HG02870 (cell line): ENCODE measurements at regions not wholly inside any gene's neighbourhood (a gene's known extent, or its start where the extent isn't known, plus 50 kb on each side); places are given as distances from the start of the nearest gene placed in this dataset.

Experiments
- ATAC-seq: cut with Tn5 transposase; IDR thresholded peaks from one replicate; pipeline ENCODE4 v1.9.1; 2021; ENCODE audit warnings: mild to moderate bottlenecking, moderate library complexity; ENCODE audit not compliant: unreplicated experiment

DNA sequence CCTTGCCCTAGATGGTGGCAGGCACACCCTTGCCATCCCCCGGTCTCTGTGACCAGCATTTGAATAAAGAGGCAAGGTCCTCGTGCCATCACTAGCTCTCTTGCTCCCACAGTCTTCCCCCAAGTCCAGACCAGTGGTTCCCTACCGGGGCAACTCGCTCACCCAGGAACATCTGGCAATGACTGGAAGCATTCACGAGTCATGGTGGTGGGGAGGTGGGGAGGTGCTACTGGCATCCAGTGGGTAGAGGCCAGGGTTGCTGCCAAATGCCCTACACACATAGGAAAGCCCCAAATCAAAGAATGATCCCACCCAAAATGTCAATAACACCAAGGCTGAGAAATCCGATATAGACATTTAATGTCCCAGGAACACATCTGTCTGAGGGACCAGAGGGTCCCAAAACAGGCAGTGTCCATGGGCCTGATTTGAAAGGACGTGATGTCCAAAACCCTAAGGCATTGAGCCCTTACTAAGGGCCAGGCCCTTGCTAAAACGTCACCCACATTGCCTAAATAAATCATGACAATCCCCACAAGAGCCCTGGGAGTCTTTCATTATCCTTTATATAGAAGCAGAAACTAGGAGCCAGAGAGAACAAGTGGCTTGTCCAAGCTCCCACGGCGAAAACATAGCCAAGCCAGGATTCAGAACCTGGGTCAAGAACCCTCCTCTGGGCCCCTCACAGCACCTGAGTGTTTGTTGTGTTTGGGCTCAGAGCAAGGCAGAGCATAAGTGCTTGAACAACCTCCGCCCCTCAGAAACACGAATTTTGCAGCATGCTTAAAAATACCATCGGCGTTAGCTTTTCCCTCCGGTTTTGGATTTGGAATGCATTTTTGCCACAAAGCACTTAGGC lies 119.3 kb upstream of the WWC1 start:
- ATAC-seq = no peak

DNA sequence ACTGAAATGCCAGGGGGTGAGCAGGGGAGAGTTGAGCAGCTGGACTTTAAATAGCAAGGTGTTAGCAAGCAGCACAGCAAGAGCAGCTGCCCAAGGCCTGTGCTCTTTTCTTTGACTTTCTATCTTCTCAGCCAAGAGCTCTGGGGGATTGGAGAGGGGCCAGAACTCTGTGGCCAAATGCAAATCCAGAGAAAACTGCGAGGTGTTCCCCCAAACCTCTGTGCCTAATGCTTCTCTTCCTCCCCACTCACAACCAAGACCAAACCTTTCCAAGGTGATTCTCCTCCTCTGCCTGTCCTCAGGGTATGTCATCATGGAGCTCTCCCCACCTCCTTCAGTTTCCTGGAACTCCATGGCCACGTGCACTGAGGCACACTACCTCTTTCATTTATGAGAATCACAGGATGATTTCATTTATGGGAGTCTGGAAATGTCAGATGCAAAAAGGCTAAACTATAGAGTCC lies 118.7 kb upstream of the WWC1 start:
- no peak for ATAC-seq

DNA sequence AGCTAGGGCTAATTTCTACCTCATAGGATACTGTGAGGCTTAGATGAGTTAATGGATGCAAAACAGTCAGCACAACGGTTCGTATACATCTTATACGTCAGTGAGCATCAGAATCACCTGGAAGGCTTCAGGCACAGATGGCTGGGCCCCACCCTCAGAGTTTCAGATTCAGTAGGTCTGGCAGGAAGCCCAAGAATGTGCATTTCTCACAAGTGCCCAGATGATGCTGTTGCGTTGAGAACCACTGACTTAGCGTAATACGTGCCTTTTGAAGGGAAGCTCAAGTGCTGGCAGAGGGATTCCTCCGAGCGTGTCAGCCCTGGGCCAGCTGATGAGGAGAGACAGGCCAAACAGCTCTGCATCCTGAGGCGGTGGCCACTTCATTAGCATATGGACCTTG lies 117.1 kb upstream of the WWC1 start:
- peak; percentile 90 for ATAC-seq

DNA sequence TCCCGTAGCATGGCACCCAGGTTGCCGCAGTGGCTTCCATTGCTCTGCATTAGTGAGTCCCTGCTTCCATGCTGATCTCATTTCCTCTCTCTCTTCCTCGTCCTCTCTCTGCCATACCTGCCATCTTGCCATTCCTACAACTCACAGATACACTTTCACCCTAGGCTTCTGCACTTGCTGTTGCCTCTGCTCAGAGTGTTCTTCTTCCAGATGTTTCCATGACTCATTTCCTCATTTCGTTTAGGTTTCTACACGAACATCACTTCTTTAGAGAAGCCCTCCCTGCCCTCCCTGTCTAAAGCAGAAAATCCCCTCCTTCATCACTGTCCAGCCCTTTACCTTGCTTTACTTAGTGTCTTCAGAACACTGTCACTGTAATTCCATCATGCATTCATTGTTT lies 115.2 kb upstream of the WWC1 start:
- ATAC-seq = no peak

DNA sequence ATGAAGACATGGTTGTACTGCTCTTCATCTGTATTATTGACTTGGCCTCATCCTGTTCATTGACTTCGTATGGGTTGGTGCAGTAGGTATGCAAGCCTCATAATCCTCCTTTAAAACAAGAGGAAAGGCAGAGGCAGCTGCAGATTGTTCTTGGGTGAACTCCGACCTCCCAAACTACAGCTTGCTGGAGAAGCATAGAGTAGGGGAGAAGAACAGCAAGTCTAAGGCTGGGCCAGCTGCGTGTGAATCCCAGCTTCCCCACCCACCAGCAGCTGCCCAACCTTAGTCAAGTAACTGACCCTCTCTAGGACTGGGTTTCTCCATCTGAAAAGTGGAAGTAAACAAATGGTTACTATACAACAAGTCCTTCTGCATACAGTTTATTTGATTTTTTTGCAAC lies 114.5 kb upstream of the WWC1 start:
- ATAC-seq = no peak

DNA sequence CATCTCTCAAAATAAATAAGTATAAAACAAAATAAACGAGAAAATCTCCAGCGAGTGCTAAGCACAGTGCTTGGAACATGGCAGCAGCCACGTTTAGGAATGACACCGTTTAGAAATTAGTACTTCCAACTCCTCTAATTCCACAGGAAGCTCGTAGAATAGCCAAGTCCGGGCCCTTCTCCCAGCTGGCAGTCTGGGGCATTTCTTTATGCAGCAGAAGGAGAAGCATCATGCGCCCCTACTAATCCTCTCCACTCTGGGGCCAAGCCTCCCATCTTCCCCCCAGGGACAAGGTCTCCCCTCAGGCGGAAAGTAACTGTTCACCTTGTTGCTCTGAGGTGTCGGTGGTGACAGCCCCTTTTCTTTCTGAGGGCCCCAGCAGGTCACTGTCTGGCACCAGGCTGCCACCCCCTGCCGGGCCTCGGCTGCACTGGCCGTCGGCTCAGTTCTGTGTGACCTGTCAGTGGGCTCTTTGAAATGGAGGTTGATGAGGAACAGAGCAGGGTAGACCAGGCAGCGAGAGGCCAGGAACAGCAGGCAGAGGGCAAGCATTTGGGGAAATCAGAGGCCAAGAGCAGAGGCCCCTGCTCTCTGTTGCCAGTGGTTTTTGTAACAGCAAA lies 113.5 kb upstream of the WWC1 start:
- ATAC-seq = no peak

DNA sequence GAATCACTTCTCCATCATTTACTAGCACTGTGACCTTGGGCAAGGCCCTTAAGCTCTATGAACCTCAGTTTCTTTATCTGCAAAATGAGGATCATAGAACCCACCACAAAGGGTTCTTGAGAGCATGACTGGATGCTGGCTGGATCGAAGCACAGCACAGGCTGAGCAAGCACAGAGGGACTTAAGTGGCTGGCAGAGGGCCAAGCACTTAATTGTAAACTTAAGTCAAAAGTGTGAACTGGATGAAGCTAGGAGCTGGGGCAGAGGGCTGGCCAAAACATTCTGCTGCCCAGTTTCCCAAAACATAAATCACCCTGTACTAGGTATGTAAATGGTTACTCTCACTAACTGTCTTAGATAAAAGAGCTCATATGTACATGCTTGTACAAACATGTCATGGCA lies 112.3 kb upstream of the WWC1 start:
- no peak for ATAC-seq

DNA sequence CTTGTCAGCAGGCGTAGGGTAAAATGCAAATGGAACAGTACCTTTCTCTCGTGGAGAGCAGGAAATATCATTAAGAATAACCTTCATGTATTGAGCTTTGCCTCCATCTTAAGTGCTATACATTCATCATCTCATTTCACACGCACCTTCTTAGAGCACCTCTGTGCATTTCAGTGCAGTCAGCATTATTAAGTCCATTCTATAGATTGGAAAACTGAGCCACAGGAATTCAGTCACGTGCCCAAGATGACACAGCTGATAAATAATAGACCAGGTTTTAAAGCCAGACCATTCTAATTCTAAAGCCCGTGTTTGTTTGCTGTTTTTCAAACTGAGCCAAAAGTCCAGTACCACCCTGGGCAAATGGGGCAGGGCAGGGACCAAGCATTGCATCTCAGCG lies 109.2 kb upstream of the WWC1 start:
- no peak for ATAC-seq

DNA sequence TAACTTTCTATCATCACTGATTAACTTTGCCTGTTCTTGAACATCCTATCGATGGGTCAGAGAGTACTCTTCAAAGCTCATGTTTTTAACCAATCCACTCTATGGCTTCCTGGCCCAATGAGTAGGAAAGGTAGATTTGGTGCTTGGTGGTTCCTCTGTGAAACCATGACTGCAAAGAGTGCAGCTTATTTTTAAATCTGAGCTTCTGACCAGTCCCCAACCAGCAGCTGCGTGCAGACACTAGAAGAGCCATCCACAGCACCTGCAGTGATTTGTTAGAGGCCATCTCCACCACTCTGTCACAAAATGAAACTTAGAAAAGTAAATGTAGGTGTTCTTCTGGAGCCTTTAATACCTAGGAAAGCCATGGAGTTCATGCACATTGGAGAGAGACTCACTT lies 107.3 kb upstream of the WWC1 start:
- peak; percentile 96 for ATAC-seq

DNA sequence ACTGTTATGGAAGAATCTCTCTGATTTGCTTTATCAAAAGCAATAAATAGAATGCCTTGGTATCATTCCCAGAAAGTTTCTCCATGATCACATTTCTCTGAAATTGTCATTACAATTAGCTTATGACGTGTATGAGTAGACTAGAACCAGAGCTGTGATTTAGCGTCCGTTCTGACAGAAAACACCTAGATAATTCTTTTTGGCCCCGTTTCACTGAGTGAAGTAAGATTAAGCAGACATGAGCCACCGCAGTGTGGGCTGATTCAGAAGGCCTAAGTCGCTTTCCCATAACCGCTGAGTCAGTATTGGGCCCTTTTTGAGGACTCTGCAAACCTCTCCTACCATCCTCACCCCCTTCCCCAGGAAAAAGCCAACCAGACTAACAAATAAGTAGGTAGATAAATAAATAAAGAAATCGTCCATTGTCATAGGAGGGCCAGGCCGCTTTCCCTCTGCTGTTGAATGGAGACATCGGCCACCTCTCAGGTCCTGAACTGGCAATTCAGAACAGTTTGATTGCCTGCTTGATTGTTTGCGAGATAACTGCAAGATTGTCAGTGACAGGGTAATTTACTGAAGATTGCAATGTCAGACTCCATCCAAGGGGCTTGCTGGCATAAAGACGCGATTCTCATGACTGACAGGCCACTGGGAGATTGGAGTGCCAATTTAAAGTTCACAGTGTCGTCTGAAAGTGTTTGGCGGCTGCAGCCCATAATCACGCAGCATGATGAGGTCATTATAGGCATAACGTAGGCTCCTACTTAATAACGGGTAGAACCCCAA lies 105.0 kb upstream of the WWC1 start:
- ATAC-seq = no peak

DNA sequence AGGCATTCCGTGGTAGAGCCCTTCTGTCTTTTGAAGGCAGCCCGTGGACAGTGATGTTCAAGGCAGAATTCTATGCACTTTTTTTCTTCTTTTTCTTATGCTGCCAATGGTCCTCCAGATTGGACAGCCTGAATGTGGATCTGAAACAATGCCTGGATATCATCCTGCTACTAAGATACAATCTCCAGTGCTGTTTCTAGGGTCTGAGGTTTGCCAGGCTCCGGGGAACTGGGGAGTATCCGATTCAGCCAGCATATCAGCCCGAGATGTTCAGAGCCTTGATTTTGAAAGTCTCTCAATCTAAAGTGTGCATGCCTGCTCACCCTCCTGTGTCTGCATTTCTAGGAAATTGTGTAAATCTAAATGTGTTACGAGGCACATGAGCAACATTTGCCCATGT lies 103.8 kb upstream of the WWC1 start:
- no peak for ATAC-seq

DNA sequence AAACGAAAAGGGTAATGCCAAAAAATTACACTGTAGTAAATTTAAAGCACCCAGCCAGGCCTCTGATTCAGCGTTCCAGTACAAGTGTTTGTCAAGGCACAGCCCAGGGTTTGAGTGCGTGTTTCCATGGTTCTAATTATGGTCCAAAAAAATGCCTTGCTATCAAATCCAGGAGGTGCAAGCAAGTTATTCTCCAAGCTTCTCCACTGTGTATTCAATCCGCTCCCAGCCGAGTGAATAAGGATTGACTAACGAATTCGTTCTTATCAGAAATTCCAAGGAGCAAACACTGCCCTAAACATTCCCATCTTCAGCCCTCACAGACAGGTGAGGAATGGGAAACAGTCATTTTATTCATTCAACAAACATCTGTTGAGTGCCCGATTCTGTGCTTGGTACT lies 103.3 kb upstream of the WWC1 start:
- no peak for ATAC-seq

DNA sequence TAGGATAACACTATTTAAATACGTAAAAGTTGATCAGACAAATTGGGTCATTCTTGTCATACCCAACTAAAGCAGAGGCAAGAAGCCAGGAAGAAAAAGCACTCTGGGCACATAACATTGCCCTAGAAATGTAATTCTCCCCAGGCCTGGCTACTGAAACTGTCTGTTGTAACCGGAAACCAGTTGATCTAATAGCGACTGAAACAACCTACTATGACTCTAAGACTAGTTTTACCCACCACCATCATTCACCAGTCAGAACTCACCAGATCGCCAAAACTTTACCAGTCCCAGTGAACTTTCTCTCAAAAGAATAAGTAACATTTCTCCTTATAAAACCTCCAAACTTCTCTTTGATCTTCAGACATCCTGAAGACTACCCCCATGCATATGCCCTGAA lies 99.3 kb upstream of the WWC1 start:
- no peak for ATAC-seq

DNA sequence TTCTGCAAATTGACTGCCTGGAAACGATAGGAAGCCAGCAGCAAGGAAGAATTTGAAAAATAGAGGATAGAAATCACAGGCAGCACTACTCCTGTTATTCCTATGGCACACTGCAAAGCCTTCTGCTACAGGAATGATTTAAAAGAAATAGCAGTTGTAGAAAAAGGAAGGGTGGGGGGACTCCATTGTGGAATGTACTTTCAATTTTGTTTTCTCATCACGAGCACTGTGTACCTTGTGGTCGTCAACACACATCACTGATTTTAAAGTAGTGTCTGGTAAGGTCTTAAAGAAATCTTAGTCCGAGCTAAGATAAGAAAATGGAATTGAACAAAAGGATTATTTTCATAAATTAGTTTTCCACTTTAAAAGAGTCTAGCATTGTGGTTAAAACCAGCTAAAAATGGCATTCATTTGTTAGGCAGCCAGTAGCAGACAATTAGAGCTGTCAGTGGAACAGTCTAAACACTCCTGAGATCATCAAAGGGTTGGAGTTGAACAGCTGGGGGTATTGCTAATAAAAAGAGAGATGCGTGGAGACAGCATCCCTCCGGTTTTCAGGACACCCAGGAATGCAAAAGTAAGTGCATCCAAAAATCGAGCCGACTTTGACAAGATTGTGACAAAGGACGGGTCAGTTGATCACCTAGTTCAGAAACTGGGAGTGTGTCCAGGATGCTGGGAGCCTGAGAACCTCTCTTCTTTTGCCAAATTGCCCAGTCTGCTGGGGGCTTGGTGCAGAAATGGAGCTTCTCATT lies 97.8 kb upstream of the WWC1 start:
- ATAC-seq = no peak

DNA sequence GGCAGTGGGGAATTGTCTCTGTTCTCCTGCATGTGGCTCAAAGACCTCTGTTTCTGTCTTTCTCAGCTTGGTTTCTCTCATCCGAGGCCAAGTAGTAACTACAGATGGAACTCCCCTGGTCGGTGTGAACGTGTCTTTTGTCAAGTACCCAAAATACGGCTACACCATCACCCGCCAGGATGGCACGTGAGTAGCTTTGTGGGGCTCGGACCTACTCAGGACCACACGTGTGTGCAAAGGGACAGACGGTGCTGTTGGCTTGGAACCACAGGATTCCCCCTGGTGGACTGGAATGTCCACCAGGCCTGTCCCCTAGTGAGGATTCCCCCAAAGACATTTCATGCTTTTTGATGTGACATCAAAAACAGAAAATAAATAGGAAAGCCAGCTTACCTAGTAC lies 96.3 kb upstream of the WWC1 start:
- no peak for ATAC-seq

DNA sequence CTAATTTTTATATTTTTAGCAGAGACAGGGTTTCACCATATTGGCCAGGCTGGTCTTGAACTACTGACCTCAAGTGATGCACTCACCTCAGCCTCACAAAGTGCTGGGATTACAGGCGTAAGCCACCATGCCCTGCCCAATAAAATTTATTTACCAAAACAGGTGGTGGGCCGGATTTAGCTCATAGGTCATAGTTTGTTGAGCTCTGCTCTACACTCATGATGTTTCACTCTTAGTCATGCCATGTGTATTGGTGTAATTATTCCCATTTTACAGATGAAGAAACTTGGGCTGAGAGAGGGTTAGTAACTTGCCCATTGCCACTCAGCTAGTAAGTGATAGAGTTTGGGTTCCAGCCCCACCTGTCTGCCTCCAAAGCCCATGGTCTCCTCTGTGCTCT lies 93.1 kb upstream of the WWC1 start:
- ATAC-seq = peak; percentile 42

DNA sequence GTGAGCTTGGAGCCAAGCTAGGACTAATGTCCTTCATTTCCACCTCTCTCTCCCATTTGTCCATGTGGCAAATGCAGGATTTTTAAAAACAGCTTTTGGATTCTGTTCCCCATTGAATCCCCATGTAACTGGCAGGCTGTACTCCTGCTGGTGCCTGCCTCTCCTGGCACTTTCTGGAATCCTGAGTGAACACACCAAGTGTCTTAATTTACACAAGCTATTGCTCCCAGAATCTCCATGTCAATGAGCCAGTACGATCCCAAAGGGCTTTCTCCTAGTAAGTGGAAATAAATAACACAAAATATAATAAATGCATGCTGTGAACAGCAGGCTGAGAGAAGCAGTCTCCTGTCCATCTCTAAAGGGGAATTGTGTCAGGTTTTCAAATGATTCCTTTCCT lies 88.4 kb upstream of the WWC1 start:
- no peak for ATAC-seq

DNA sequence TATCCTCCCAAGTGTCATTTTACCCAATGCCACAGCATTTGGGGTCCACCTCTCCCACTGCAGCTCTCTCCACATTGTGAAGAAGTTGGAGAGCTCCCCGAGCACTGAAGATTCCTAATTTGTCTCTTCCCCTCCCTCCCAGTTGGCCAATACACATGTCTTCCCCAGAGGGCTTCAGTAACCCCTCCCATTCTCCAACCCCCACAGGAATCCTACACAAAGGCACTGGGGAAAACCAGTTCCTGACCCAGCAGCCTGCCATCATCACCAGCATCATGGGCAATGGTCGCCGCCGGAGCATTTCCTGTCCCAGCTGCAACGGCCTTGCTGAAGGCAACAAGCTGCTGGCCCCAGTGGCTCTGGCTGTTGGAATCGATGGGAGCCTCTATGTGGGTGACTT lies 87.3 kb upstream of the WWC1 start:
- ATAC-seq = no peak

DNA sequence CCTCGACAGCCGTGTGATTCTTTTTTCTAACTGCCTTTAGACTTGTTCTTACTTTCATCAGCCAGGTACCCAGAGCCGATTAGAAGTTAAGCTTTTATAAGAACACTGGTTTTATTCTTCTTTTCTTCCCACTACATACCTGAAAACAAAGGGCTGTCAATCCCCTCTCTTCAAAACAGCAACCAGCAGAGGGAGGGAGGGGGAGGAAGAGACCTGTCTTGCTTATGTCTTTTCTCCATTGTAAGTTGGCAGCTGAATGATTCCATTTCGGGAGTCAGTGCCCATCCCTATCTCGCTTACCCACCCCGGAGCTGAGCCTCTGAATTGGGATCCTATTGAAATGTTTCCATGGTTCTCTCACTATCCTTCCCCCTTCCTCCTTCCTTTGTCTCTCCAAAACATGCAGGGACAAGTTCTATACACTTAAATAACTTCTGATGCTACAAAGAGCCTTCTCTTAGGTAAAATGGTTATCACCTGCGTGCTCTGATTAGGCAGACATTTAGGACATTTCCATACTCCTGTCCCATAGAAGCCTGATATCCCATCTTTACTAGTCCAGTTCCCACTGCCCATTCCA lies 83.9 kb upstream of the WWC1 start:
- ATAC-seq = no peak

DNA sequence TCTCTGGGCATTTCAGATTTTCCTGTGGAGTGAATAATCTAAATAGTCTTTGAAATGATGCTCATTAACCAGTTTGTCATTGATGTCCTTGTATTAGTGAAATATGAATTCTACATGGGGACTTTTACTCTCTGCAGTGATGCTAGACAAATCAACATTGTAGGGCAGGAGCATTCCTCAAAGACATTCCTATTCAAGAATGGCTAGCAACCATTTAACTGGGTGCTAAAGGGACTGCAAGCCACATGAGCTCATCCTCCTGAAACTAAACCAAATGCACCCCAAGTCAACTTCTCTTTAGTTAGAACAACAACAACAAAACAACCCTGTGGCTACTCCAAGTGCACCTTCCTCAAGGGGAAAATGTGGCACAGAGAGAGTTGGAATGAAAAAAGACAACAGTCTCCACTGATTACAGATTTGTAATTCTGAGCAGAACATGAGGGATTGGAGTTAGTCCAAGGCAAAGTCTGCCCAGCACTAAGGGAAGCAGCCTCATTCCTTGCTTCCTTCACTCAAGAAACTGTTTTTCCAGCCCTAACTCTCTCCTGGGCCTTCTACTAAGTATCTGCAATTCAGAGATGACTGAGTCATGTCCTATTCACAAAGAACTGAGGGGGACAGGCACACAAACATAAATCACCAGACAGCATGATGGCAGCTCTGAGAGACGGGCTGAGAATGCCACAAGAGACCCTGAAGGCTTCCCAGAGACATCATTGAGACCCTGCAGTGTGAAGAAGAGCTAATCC lies 82.0 kb upstream of the WWC1 start:
- ATAC-seq = no peak
